Smooth muscle cell (in vitro differentiated cells): ENCODE measurements at regions not wholly inside any gene's neighbourhood (a gene's known extent, or its start where the extent isn't known, plus 50 kb on each side); places are given as distances from the start of the nearest gene placed in this dataset.

ENCODE experiments used
- DNase-seq: peaks from one replicate; lab custom pipeline; 2025; ENCODE audit not compliant: unreplicated experiment; lab: John Stamatoyannopoulos, UW
- H2AFZ ChIP-seq: fragments of 200-600 bp; sonication (generic); 2 replicates; pipeline ENCODE4 v1.6.0; 2016; ENCODE audit warnings: antibody characterized with exemption, low read depth, mild to moderate bottlenecking
- H3F3A ChIP-seq: fragments of 200-600 bp; sonication (generic); 2 replicates; pipeline ENCODE4 v1.6.0; 2017; ENCODE audit warnings: antibody characterized with exemption, low read depth
- H3K27ac ChIP-seq: fragments of 200-600 bp; sonication (generic); 2 replicates; pipeline ENCODE4 v1.5.1; 2016; ENCODE audit warnings: low read depth, mild to moderate bottlenecking
- H3K27me3 ChIP-seq: fragments of 200-600 bp; sonication (generic); 2 replicates; pipeline ENCODE4 v1.6.1; 2016; ENCODE audit warnings: low read depth, mild to moderate bottlenecking
- H3K36me3 ChIP-seq: fragments of 200-600 bp; sonication (generic); 2 replicates; pipeline ENCODE4 v1.5.1; 2016; ENCODE audit warnings: low read depth
- H3K4me1 ChIP-seq: fragments of 200-600 bp; sonication (generic); 2 replicates; pipeline ENCODE4 v1.5.1; 2016; ENCODE audit warnings: low read depth
- H3K4me2 ChIP-seq: fragments of 200-600 bp; sonication (generic); 2 replicates; pipeline ENCODE4 v1.6.0; 2016; ENCODE audit warnings: mild to moderate bottlenecking
- H3K4me3 ChIP-seq: fragments of 200-600 bp; sonication (generic); 2 replicates; pipeline ENCODE4 v1.5.1; 2016; ENCODE audit warnings: mild to moderate bottlenecking
- H3K79me2 ChIP-seq: fragments of 200-600 bp; sonication (generic); 2 replicates; pipeline ENCODE4 v1.6.0; 2016; ENCODE audit warnings: low read depth, mild to moderate bottlenecking
- H3K9ac ChIP-seq: fragments of 200-600 bp; sonication (generic); 2 replicates; pipeline ENCODE4 v1.6.0; 2016; ENCODE audit warnings: low read depth
- H3K9me3 ChIP-seq: fragments of 200-600 bp; sonication (generic); replicated peaks from 2 replicates; pipeline ENCODE4 v1.5.1; 2016; ENCODE audit warnings: low read depth
- H4K20me1 ChIP-seq: fragments of 200-600 bp; sonication (generic); 2 replicates; pipeline ENCODE4 v1.6.0; 2016; ENCODE audit warnings: low read depth
- WGBS: methylation state at CpG from one replicate; pipeline ENCODE4 v1.1.7; 2016; ENCODE audit warnings: low lambda C conversion rate; 5-methylcytosine and 5-hydroxymethylcytosine counted together
- TF ChIP-seq, protein P1 (sequence below): fragments of 200-600 bp; sonication (generic); IDR thresholded peaks from 2 replicates; pipeline ENCODE4 v1.5.1; 2017; ENCODE audit warnings: borderline replicate concordance, mild to moderate bottlenecking, antibody characterized with exemption; ENCODE audit not compliant: insufficient read depth, poor library complexity, severe bottlenecking

- Histone ChIP-seq H3K79me2 (no peaks in the 10 kb centered on the region), H3K4me1 (no peaks in the 10 kb centered on the region), H3K4me2 (no peak overlapping the region), H3K9ac (no peak overlapping the region), H3K27ac (no peak overlapping the region), H3K27me3 (no peaks in the 10 kb centered on the region), H3K9me3 (no peaks in the 10 kb centered on the region), H2AFZ (peak overlapping the region; percentile 45), H3F3A (no peaks in the 10 kb centered on the region), H3K36me3 (no peaks in the 10 kb centered on the region), H4K20me1 (no peaks in the 10 kb centered on the region), H3K4me3 (no peak overlapping the region)
- WGBS, result 14% methylated on average over 1 of the region's 1 CpG
- no peak for DNase-seq
- TF ChIP-seq, protein P1, sequence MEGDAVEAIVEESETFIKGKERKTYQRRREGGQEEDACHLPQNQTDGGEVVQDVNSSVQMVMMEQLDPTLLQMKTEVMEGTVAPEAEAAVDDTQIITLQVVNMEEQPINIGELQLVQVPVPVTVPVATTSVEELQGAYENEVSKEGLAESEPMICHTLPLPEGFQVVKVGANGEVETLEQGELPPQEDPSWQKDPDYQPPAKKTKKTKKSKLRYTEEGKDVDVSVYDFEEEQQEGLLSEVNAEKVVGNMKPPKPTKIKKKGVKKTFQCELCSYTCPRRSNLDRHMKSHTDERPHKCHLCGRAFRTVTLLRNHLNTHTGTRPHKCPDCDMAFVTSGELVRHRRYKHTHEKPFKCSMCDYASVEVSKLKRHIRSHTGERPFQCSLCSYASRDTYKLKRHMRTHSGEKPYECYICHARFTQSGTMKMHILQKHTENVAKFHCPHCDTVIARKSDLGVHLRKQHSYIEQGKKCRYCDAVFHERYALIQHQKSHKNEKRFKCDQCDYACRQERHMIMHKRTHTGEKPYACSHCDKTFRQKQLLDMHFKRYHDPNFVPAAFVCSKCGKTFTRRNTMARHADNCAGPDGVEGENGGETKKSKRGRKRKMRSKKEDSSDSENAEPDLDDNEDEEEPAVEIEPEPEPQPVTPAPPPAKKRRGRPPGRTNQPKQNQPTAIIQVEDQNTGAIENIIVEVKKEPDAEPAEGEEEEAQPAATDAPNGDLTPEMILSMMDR, result no peak
Measured at GRCh38 chr13:39281539-39282150, 243.4 kb downstream of the NHLRC3 start.

DNA sequence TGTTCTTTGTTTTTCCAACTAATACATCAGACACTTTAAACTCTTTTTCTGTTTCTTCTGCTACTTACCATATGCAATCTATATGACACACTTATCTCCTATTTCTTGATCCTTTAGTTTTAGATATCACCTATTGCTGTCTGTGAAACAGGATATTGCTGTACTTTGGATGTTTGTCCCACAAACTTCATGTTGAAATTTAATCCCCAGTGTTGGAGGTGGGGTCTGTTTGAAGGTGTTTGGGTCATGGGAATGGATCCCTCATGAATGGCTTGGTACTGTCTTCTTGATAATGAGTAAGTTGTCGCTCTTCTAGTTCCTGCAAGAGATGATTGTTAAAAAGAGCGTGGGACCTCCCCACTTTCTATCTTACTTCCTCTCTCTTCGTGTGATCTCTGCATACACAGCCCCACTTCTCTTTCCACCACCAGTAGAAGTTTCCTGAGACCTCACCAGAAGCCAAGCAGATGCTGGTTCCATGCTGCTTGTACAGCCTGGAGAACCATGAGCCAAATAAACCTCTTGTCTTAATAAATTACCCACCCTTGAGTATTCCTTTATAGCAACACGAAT lies 244.2 kb downstream of the NHLRC3 start:
- Histone ChIP-seq H3K4me3 (no peak overlapping the region), H3K27me3 (no peaks in the 10 kb centered on the region), H3K27ac (no peak overlapping the region), H3K79me2 (no peaks in the 10 kb centered on the region), H4K20me1 (no peaks in the 10 kb centered on the region), H2AFZ (no peak overlapping the region), H3F3A (no peaks in the 10 kb centered on the region), H3K9me3 (peaks cover 5% of the 10 kb centered on the region), H3K36me3 (no peaks in the 10 kb centered on the region), H3K4me1 (no peaks in the 10 kb centered on the region), H3K9ac (no peak overlapping the region), H3K4me2 (no peak overlapping the region)
- WGBS, result 97% methylated on average over 4 of the region's 4 CpGs
- no peak for DNase-seq
- TF ChIP-seq, protein P1, result no peak

DNA sequence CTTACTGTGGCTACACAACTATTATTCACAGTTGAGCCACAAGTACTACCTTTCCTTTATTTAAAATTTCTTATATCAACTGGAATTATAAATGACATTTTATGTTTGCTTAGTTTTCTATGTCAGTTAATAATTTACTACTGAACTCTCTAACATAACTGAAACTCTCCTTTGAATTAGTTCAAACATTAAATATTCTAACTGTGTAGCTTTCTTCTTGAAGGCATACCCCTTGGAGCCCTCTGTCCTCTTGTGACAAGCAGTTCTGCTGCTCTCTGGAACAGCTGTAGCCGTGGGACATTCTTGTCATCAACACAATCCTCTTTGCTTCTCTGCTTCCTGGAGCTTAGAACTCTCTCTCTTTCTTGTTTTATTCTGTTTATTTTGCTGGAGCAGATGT lies 244.8 kb downstream of the NHLRC3 start:
- no peak overlapping the region for H3K4me2 ChIP-seq
- TF ChIP-seq, protein P1, result no peak
- H3K27ac ChIP-seq, result no peak overlapping the region
- no peaks in the 10 kb centered on the region for H3K27me3 ChIP-seq
- H3K4me3 ChIP-seq, result no peak overlapping the region
- DNase-seq, result no peak
- H3F3A ChIP-seq, result no peaks in the 10 kb centered on the region
- H3K79me2 ChIP-seq, result no peaks in the 10 kb centered on the region
- H3K4me1 ChIP-seq, result no peaks in the 10 kb centered on the region
- no peak overlapping the region for H3K9ac ChIP-seq
- H3K36me3 ChIP-seq, result no peaks in the 10 kb centered on the region
- WGBS, result 67% methylated on average over 1 of the region's 1 CpG
- peaks cover 8% of the 10 kb centered on the region for H3K9me3 ChIP-seq
- H4K20me1 ChIP-seq, result no peaks in the 10 kb centered on the region
- H2AFZ ChIP-seq, result no peak overlapping the region
